Ovary (tissue), 3 donors: ENCODE measurements at regions not wholly inside any gene's neighbourhood (a gene's known extent, or its start where the extent isn't known, plus 50 kb on each side); places are given as distances from the start of the nearest gene placed in this dataset.

Source experiments
- POLR2A ChIP-seq: fragments of 450-650 bp; IDR thresholded peaks from one replicate; pipeline ENCODE4 v1.6.1; 2017; ENCODE audit warnings: antibody characterized with exemption, mild to moderate bottlenecking, moderate library complexity
- TF ChIP-seq, protein P1 (sequence below), 3 donors: fragments of 450-650 bp in 2 of 3; fragments of 200-600 bp in 1 of 3; IDR thresholded peaks; one replicate each; pipeline versions ENCODE4 v1.5.1 to v1.8.0; 2016 to 2022; ENCODE audit warnings: antibody characterized with exemption in 3 of 3, mild to moderate bottlenecking in 1 of 3
- donor health status: DM: no; HTN: no; CAD: no.

- TF ChIP-seq, protein P1, sequence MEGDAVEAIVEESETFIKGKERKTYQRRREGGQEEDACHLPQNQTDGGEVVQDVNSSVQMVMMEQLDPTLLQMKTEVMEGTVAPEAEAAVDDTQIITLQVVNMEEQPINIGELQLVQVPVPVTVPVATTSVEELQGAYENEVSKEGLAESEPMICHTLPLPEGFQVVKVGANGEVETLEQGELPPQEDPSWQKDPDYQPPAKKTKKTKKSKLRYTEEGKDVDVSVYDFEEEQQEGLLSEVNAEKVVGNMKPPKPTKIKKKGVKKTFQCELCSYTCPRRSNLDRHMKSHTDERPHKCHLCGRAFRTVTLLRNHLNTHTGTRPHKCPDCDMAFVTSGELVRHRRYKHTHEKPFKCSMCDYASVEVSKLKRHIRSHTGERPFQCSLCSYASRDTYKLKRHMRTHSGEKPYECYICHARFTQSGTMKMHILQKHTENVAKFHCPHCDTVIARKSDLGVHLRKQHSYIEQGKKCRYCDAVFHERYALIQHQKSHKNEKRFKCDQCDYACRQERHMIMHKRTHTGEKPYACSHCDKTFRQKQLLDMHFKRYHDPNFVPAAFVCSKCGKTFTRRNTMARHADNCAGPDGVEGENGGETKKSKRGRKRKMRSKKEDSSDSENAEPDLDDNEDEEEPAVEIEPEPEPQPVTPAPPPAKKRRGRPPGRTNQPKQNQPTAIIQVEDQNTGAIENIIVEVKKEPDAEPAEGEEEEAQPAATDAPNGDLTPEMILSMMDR (IDR thresholded peaks at IDR 0.05) = no peak
- no peak for TF ChIP-seq POLR2A
Measured at GRCh38 chr3:104503022-104503421, 863.7 kb upstream of the ALCAM start.
